ENCODE measurements at regions not wholly inside any gene's neighbourhood (a gene's known extent, or its start where the extent isn't known, plus 50 kb on each side); places are given as distances from the start of the nearest gene placed in this dataset.

DNA sequence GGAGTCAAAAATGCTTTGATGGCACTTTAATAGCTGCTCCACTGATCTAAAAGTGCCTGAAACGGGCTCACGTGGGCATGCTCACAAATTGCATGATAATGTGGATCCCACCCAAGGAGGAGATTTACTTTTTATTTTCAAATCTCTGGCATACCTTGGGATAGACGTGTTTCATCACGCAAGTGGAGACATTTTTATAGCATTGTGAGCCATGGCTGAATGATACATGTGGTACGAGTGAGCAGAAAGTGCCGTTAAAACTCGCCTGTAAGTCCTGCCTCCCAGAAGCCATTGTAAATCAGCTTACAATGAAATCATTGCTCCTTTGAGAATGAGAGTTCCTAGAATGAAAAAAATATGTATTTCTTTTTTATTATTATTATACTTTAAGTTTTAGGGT is 514.7 kb downstream of the MAT2B start:
- TF ChIP-seq, protein P1, sequence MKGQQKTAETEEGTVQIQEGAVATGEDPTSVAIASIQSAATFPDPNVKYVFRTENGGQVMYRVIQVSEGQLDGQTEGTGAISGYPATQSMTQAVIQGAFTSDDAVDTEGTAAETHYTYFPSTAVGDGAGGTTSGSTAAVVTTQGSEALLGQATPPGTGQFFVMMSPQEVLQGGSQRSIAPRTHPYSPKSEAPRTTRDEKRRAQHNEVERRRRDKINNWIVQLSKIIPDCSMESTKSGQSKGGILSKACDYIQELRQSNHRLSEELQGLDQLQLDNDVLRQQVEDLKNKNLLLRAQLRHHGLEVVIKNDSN (IDR thresholded peaks at IDR 0.05; ENCODE audit: borderline replicate concordance, extremely low read length, insufficient read depth, low read depth, low read length), result no peak
- TF ChIP-seq, protein P2, sequence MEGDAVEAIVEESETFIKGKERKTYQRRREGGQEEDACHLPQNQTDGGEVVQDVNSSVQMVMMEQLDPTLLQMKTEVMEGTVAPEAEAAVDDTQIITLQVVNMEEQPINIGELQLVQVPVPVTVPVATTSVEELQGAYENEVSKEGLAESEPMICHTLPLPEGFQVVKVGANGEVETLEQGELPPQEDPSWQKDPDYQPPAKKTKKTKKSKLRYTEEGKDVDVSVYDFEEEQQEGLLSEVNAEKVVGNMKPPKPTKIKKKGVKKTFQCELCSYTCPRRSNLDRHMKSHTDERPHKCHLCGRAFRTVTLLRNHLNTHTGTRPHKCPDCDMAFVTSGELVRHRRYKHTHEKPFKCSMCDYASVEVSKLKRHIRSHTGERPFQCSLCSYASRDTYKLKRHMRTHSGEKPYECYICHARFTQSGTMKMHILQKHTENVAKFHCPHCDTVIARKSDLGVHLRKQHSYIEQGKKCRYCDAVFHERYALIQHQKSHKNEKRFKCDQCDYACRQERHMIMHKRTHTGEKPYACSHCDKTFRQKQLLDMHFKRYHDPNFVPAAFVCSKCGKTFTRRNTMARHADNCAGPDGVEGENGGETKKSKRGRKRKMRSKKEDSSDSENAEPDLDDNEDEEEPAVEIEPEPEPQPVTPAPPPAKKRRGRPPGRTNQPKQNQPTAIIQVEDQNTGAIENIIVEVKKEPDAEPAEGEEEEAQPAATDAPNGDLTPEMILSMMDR (IDR thresholded peaks at IDR 0.05 in 2 of 3, conservative IDR thresholded peaks at IDR 0.05 in 1 of 3; ENCODE audit: control insufficient read depth in 2 of 3, extremely low read depth in 1 of 3, insufficient read depth in 1 of 3, low read depth in 3 of 3, low read length in 3 of 3), result no peak
- TF ChIP-seq ZNF207 (IDR thresholded peaks at IDR 0.05; ENCODE audit: borderline replicate concordance) (no peak), EP300 (IDR thresholded peaks at IDR 0.05; ENCODE audit: borderline replicate concordance in 1 of 2, control insufficient read depth in 1 of 2, low read depth in 2 of 2, low read length in 2 of 2) (no peak)
- TF ChIP-seq, protein P3, sequence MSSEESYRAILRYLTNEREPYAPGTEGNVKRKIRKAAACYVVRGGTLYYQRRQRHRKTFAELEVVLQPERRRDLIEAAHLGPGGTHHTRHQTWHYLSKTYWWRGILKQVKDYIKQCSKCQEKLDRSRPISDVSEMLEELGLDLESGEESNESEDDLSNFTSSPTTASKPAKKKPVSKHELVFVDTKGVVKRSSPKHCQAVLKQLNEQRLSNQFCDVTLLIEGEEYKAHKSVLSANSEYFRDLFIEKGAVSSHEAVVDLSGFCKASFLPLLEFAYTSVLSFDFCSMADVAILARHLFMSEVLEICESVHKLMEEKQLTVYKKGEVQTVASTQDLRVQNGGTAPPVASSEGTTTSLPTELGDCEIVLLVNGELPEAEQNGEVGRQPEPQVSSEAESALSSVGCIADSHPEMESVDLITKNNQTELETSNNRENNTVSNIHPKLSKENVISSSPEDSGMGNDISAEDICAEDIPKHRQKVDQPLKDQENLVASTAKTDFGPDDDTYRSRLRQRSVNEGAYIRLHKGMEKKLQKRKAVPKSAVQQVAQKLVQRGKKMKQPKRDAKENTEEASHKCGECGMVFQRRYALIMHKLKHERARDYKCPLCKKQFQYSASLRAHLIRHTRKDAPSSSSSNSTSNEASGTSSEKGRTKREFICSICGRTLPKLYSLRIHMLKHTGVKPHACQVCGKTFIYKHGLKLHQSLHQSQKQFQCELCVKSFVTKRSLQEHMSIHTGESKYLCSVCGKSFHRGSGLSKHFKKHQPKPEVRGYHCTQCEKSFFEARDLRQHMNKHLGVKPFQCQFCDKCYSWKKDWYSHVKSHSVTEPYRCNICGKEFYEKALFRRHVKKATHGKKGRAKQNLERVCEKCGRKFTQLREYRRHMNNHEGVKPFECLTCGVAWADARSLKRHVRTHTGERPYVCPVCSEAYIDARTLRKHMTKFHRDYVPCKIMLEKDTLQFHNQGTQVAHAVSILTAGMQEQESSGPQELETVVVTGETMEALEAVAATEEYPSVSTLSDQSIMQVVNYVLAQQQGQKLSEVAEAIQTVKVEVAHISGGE (CRISPR knock-in tag; IDR thresholded peaks at IDR 0.05), result no peak
- TF ChIP-seq, protein P4, sequence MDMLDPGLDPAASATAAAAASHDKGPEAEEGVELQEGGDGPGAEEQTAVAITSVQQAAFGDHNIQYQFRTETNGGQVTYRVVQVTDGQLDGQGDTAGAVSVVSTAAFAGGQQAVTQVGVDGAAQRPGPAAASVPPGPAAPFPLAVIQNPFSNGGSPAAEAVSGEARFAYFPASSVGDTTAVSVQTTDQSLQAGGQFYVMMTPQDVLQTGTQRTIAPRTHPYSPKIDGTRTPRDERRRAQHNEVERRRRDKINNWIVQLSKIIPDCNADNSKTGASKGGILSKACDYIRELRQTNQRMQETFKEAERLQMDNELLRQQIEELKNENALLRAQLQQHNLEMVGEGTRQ (IDR thresholded peaks at IDR 0.05; ENCODE audit: borderline replicate concordance, low read depth, low read length), result no peak
- TF ChIP-seq, protein P5, sequence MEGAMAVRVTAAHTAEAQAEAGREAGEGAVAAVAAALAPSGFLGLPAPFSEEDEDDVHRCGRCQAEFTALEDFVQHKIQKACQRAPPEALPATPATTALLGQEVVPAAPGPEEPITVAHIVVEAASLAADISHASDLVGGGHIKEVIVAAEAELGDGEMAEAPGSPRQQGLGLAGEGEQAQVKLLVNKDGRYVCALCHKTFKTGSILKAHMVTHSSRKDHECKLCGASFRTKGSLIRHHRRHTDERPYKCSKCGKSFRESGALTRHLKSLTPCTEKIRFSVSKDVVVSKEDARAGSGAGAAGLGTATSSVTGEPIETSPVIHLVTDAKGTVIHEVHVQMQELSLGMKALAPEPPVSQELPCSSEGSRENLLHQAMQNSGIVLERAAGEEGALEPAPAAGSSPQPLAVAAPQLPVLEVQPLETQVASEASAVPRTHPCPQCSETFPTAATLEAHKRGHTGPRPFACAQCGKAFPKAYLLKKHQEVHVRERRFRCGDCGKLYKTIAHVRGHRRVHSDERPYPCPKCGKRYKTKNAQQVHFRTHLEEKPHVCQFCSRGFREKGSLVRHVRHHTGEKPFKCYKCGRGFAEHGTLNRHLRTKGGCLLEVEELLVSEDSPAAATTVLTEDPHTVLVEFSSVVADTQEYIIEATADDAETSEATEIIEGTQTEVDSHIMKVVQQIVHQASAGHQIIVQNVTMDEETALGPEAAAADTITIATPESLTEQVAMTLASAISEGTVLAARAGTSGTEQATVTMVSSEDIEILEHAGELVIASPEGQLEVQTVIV (IDR thresholded peaks at IDR 0.05; ENCODE audit: borderline replicate concordance, partially characterized antibody), result no peak
- TF ChIP-seq, protein P6, sequence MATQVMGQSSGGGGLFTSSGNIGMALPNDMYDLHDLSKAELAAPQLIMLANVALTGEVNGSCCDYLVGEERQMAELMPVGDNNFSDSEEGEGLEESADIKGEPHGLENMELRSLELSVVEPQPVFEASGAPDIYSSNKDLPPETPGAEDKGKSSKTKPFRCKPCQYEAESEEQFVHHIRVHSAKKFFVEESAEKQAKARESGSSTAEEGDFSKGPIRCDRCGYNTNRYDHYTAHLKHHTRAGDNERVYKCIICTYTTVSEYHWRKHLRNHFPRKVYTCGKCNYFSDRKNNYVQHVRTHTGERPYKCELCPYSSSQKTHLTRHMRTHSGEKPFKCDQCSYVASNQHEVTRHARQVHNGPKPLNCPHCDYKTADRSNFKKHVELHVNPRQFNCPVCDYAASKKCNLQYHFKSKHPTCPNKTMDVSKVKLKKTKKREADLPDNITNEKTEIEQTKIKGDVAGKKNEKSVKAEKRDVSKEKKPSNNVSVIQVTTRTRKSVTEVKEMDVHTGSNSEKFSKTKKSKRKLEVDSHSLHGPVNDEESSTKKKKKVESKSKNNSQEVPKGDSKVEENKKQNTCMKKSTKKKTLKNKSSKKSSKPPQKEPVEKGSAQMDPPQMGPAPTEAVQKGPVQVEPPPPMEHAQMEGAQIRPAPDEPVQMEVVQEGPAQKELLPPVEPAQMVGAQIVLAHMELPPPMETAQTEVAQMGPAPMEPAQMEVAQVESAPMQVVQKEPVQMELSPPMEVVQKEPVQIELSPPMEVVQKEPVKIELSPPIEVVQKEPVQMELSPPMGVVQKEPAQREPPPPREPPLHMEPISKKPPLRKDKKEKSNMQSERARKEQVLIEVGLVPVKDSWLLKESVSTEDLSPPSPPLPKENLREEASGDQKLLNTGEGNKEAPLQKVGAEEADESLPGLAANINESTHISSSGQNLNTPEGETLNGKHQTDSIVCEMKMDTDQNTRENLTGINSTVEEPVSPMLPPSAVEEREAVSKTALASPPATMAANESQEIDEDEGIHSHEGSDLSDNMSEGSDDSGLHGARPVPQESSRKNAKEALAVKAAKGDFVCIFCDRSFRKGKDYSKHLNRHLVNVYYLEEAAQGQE (IDR thresholded peaks at IDR 0.05; ENCODE audit: low read depth, low read length), result no peak

Measured in GM12878 (cell line).